Liver (tissue), 8 donors: ENCODE measurements at regions not wholly inside any gene's neighbourhood (a gene's known extent, or its start where the extent isn't known, plus 50 kb on each side); places are given as distances from the start of the nearest gene placed in this dataset.

ENCODE experiments used
- DNase-seq: peaks from one replicate; pipeline ENCODE4 v3.0.0-alpha.2; 2017; ENCODE audit warnings: low spot score
- H3K27ac ChIP-seq, 2 donors: one replicate each; pipeline ENCODE4 v1.7.0; 2013; ENCODE audit warnings: inconsistent platforms in 2 of 2, low read length in 2 of 2, control low read depth in 1 of 2, low read depth in 1 of 2, mild to moderate bottlenecking in 1 of 2
- H3K27me3 ChIP-seq, 4 donors: one replicate each; pipeline versions ENCODE4 v1.6.1 to v1.7.0; 2013; ENCODE audit warnings: low read length in 3 of 4, inconsistent platforms in 1 of 4, mild to moderate bottlenecking in 1 of 4, moderate library complexity in 1 of 4; ENCODE audit not compliant: control insufficient read depth in 4 of 4, insufficient read depth in 4 of 4
- H3K36me3 ChIP-seq, 4 donors: one replicate each; pipeline versions ENCODE4 v1.6.1 to v1.7.0; 2013; ENCODE audit warnings: low read length in 3 of 4, mild to moderate bottlenecking in 3 of 4, low read depth in 1 of 4, moderate library complexity in 1 of 4; ENCODE audit not compliant: control insufficient read depth in 4 of 4, insufficient read depth in 3 of 4
- H3K4me1 ChIP-seq, 4 donors: one replicate each; pipeline versions ENCODE4 v1.6.1 to v1.7.0; 2013; ENCODE audit warnings: low read length in 3 of 4, mild to moderate bottlenecking in 3 of 4, moderate library complexity in 1 of 4; ENCODE audit not compliant: control insufficient read depth in 4 of 4, insufficient read depth in 4 of 4
- H3K4me3 ChIP-seq, 3 donors: one replicate each; pipeline versions ENCODE4 v1.6.1 to v1.7.0; 2013; ENCODE audit warnings: low read length in 3 of 3, control low read depth in 1 of 3, low read depth in 1 of 3, mild to moderate bottlenecking in 1 of 3
- H3K9ac ChIP-seq, 2 donors: one replicate each; pipeline ENCODE4 v1.7.0; 2013; ENCODE audit warnings: low read length in 2 of 2, mild to moderate bottlenecking in 2 of 2, moderate library complexity in 2 of 2, control low read depth in 1 of 2, low read depth in 1 of 2
- H3K9me3 ChIP-seq, 4 donors: one replicate each; pipeline versions ENCODE4 v1.6.1 to v1.7.0; 2013; ENCODE audit warnings: low read length in 3 of 4; ENCODE audit not compliant: control insufficient read depth in 4 of 4
- EGR1 ChIP-seq, 2 donors: IDR thresholded peaks; 2 replicates each; pipeline ENCODE4 v1.6.1; 2016 to 2018; ENCODE audit warnings: antibody characterized with exemption in 2 of 2, low read depth in 2 of 2
- FOXA1 ChIP-seq: IDR thresholded peaks from 2 replicates; pipeline ENCODE4 v1.6.1; 2016; ENCODE audit warnings: antibody characterized with exemption
- FOXA2 ChIP-seq: IDR thresholded peaks from 2 replicates; pipeline ENCODE4 v1.6.1; 2016; ENCODE audit warnings: antibody characterized with exemption
- GABPA ChIP-seq, 2 donors: IDR thresholded peaks in 1 of 2; conservative IDR thresholded peaks in 1 of 2; 2 replicates each; pipeline ENCODE4 v1.6.1; 2016; ENCODE audit warnings: antibody characterized with exemption in 2 of 2, mild to moderate bottlenecking in 1 of 2, moderate library complexity in 1 of 2
- HNF4A ChIP-seq, 2 donors: conservative IDR thresholded peaks; 2 replicates each; pipeline ENCODE4 v1.6.1; 2016; ENCODE audit warnings: antibody characterized with exemption in 2 of 2, mild to moderate bottlenecking in 2 of 2
- HNF4G ChIP-seq: IDR thresholded peaks from 2 replicates; pipeline ENCODE4 v1.6.1; 2016; ENCODE audit warnings: antibody characterized with exemption
- JUND ChIP-seq, 2 donors: IDR thresholded peaks; 2 replicates each; pipeline ENCODE4 v1.6.1; 2016; ENCODE audit warnings: antibody characterized with exemption in 2 of 2
- NR2F2 ChIP-seq: IDR thresholded peaks from 2 replicates; pipeline ENCODE4 v1.6.1; 2016; ENCODE audit warnings: antibody characterized with exemption
- RAD21 ChIP-seq, 2 donors: IDR thresholded peaks; 2 replicates each; pipeline ENCODE4 v1.6.1; 2016; ENCODE audit warnings: antibody characterized with exemption in 2 of 2, mild to moderate bottlenecking in 2 of 2
- RXRA ChIP-seq, 2 donors: IDR thresholded peaks; 2 replicates each; pipeline ENCODE4 v1.6.1; 2017 to 2018; ENCODE audit warnings: antibody characterized with exemption in 2 of 2, mild to moderate bottlenecking in 1 of 2
- SP1 ChIP-seq: IDR thresholded peaks from 2 replicates; pipeline ENCODE4 v1.6.1; 2018; ENCODE audit warnings: antibody characterized with exemption, mild to moderate bottlenecking
- TAF1 ChIP-seq: conservative IDR thresholded peaks from 2 replicates; pipeline ENCODE4 v1.6.1; 2016; ENCODE audit warnings: antibody characterized with exemption, mild to moderate bottlenecking
- YY1 ChIP-seq: IDR thresholded peaks from 2 replicates; pipeline ENCODE4 v1.6.1; 2016; ENCODE audit warnings: antibody characterized with exemption, mild to moderate bottlenecking
- WGBS: extraction: QIAGEN DNeasy Blood & Tissue Kit; methylation state at CpG from one replicate; pipeline ENCODE4 v1.1.7; 2013; 5-methylcytosine and 5-hydroxymethylcytosine counted together
- TF ChIP-seq, protein P1 (sequence below): IDR thresholded peaks from 2 replicates; pipeline ENCODE4 v1.6.1; 2016; ENCODE audit warnings: antibody characterized with exemption
- TF ChIP-seq, protein P2 (sequence below): fragments of 150-350 bp; IDR thresholded peaks from 2 replicates; pipeline ENCODE4 v1.5.1; 2017; ENCODE audit warnings: improper control_type of control experiment, low read depth, low read length; ENCODE audit not compliant: missing input control
- TF ChIP-seq, protein P3 (sequence below): IDR thresholded peaks from 2 replicates; pipeline ENCODE4 v1.6.1; 2016; ENCODE audit warnings: antibody characterized with exemption
- TF ChIP-seq, protein P4 (sequence below): IDR thresholded peaks from 2 replicates; pipeline ENCODE4 v1.6.1; 2016; ENCODE audit warnings: antibody characterized with exemption
- TF ChIP-seq, protein P5 (sequence below): IDR thresholded peaks from 2 replicates; pipeline ENCODE4 v1.6.1; 2016; ENCODE audit warnings: antibody characterized with exemption, mild to moderate bottlenecking
- donor health status: healthy.
- donor health status: healthy.
- donor health status: healthy.
- donor health status: healthy.
- donor health status: healthy.

DNA sequence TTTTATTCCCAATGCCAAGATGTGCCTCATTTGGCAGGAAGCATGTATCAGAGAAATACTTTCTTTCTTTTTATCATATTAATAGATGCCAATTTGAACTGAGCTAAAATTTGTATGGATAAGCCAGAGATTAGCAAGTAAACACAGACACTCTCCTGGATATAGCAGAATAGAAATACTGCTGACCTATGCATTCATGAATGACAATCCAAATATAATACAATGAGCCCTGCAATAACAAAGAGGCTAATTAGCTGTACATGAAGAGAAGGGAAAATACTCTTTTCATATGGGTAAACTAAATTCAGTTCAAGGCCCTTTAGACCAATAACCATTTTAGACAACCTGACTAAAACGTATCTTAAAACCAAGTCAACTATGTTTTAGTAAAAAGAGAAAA lies 388.1 kb upstream of the NR5A2 start:
- WGBS = 86% methylated on average over 1 of the region's 1 CpG

DNA sequence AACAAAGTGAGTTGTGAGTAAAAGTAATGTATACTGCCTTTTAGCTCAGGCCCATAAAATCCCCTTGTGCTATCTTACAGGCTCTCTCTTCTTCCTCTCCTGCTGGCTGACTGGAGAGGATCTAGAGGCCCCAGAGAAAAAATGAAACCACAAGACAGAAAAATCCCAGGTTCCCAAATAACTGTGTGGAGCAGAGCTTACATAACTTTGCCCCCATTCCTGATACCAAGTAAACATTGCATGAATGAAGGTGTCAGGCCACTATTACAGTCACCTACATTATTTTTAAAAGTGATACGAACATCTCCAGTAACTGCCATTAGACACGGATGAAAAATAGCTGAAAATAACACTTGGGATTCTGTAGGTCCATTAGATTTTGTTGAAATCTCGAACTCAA lies 386.0 kb upstream of the NR5A2 start:
- peaks cover 1 to 9% (median 8%) of the 10 kb centered on the region in 4 donors for H3K4me1 ChIP-seq
- H3K27me3 ChIP-seq = no peaks in the 10 kb centered on the region
- H3K4me3 ChIP-seq = no peak overlapping the region
- H3K9me3 ChIP-seq = no peaks in the 10 kb centered on the region
- no peak for DNase-seq
- H3K36me3 ChIP-seq = no peaks in the 10 kb centered on the region
- peak in 1 of 2 donors; percentile 22 for TF ChIP-seq HNF4A (conservative IDR thresholded peaks at IDR 0.05)
- TF ChIP-seq, protein P1, sequence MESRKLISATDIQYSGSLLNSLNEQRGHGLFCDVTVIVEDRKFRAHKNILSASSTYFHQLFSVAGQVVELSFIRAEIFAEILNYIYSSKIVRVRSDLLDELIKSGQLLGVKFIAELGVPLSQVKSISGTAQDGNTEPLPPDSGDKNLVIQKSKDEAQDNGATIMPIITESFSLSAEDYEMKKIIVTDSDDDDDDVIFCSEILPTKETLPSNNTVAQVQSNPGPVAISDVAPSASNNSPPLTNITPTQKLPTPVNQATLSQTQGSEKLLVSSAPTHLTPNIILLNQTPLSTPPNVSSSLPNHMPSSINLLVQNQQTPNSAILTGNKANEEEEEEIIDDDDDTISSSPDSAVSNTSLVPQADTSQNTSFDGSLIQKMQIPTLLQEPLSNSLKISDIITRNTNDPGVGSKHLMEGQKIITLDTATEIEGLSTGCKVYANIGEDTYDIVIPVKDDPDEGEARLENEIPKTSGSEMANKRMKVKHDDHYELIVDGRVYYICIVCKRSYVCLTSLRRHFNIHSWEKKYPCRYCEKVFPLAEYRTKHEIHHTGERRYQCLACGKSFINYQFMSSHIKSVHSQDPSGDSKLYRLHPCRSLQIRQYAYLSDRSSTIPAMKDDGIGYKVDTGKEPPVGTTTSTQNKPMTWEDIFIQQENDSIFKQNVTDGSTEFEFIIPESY = no peak
- no peak overlapping the region for H3K9ac ChIP-seq
- WGBS = 80% methylated on average over 3 of the region's 3 CpGs
- H3K27ac ChIP-seq = no peak overlapping the region

More for the DNA sequence above, 388.1 kb upstream of the NR5A2 start:
- DNase-seq = no peak
- H3K9ac ChIP-seq = no peak overlapping the region
- no peak for TF ChIP-seq NR2F2
- TF ChIP-seq RXRA (IDR thresholded peaks at IDR 0.05) = no peak
- no peak for TF ChIP-seq HNF4G
- no peak for TF ChIP-seq GABPA (IDR thresholded peaks at IDR 0.05 in 1 of 2, conservative IDR thresholded peaks at IDR 0.05 in 1 of 2)
- TF ChIP-seq SP1 = no peak
- no peak for TF ChIP-seq FOXA2
- TF ChIP-seq RAD21 (IDR thresholded peaks at IDR 0.05) = no peak
- TF ChIP-seq, protein P2, sequence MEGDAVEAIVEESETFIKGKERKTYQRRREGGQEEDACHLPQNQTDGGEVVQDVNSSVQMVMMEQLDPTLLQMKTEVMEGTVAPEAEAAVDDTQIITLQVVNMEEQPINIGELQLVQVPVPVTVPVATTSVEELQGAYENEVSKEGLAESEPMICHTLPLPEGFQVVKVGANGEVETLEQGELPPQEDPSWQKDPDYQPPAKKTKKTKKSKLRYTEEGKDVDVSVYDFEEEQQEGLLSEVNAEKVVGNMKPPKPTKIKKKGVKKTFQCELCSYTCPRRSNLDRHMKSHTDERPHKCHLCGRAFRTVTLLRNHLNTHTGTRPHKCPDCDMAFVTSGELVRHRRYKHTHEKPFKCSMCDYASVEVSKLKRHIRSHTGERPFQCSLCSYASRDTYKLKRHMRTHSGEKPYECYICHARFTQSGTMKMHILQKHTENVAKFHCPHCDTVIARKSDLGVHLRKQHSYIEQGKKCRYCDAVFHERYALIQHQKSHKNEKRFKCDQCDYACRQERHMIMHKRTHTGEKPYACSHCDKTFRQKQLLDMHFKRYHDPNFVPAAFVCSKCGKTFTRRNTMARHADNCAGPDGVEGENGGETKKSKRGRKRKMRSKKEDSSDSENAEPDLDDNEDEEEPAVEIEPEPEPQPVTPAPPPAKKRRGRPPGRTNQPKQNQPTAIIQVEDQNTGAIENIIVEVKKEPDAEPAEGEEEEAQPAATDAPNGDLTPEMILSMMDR = no peak
- TF ChIP-seq, protein P3, sequence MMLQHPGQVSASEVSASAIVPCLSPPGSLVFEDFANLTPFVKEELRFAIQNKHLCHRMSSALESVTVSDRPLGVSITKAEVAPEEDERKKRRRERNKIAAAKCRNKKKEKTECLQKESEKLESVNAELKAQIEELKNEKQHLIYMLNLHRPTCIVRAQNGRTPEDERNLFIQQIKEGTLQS = no peak
- no peak for TF ChIP-seq EGR1 (IDR thresholded peaks at IDR 0.05; ENCODE audit: low read depth in 2 of 2)
- no peak for TF ChIP-seq YY1
- peaks cover 0 to 1% (median 0%) of the 10 kb centered on the region in 4 donors for H3K9me3 ChIP-seq
- H3K4me1 ChIP-seq = no peaks in the 10 kb centered on the region
- H3K36me3 ChIP-seq = no peaks in the 10 kb centered on the region
- no peak overlapping the region for H3K4me3 ChIP-seq
- no peak overlapping the region for H3K27ac ChIP-seq
- no peaks in the 10 kb centered on the region for H3K27me3 ChIP-seq

DNA sequence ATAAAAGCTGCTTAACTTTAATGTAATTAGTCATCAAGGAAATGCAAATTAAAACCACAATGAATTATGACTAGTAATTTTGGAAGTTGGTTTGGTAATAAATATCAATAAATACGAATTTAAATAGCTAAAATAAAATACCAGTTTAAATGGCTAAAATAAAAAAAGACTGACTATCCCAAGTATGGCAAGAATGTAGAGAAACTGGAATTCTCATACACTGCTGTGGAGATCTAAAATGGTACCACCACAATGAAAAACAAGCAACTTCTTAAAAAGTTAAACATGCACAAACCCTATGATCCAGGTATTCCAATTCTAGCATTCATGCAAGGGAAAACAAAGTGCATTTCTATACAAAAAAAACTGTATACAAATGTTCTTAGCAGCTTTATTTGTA lies 382.6 kb upstream of the NR5A2 start:
- Histone ChIP-seq H3K27me3 (no peaks in the 10 kb centered on the region), H3K9ac (no peak overlapping the region), H3K4me3 (no peak overlapping the region), H3K36me3 (no peaks in the 10 kb centered on the region), H3K9me3 (no peaks in the 10 kb centered on the region), H3K27ac (no peak overlapping the region), H3K4me1 (peaks cover 1 to 15% (median 10%) of the 10 kb centered on the region in 4 donors)
- TF ChIP-seq JUND (IDR thresholded peaks at IDR 0.05) = no peak
- no peak for TF ChIP-seq NR2F2
- TF ChIP-seq FOXA1 = no peak
- no peak for TF ChIP-seq TAF1
- TF ChIP-seq, protein P4, sequence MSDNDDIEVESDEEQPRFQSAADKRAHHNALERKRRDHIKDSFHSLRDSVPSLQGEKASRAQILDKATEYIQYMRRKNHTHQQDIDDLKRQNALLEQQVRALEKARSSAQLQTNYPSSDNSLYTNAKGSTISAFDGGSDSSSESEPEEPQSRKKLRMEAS = no peak
- TF ChIP-seq, protein P3 = no peak
- TF ChIP-seq SP1 = no peak
- TF ChIP-seq EGR1 (IDR thresholded peaks at IDR 0.05; ENCODE audit: low read depth in 2 of 2) = no peak
- no peak for TF ChIP-seq GABPA (IDR thresholded peaks at IDR 0.05 in 1 of 2, conservative IDR thresholded peaks at IDR 0.05 in 1 of 2)
- no peak for TF ChIP-seq HNF4A (conservative IDR thresholded peaks at IDR 0.05)
- no peak for TF ChIP-seq YY1
- TF ChIP-seq, protein P5, sequence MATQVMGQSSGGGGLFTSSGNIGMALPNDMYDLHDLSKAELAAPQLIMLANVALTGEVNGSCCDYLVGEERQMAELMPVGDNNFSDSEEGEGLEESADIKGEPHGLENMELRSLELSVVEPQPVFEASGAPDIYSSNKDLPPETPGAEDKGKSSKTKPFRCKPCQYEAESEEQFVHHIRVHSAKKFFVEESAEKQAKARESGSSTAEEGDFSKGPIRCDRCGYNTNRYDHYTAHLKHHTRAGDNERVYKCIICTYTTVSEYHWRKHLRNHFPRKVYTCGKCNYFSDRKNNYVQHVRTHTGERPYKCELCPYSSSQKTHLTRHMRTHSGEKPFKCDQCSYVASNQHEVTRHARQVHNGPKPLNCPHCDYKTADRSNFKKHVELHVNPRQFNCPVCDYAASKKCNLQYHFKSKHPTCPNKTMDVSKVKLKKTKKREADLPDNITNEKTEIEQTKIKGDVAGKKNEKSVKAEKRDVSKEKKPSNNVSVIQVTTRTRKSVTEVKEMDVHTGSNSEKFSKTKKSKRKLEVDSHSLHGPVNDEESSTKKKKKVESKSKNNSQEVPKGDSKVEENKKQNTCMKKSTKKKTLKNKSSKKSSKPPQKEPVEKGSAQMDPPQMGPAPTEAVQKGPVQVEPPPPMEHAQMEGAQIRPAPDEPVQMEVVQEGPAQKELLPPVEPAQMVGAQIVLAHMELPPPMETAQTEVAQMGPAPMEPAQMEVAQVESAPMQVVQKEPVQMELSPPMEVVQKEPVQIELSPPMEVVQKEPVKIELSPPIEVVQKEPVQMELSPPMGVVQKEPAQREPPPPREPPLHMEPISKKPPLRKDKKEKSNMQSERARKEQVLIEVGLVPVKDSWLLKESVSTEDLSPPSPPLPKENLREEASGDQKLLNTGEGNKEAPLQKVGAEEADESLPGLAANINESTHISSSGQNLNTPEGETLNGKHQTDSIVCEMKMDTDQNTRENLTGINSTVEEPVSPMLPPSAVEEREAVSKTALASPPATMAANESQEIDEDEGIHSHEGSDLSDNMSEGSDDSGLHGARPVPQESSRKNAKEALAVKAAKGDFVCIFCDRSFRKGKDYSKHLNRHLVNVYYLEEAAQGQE = no peak
- no peak for TF ChIP-seq RAD21 (IDR thresholded peaks at IDR 0.05)
- WGBS = 70% methylated on average over 1 of the region's 1 CpG
- DNase-seq = no peak
